ENCODE measurements at regions not wholly inside any gene's neighbourhood (a gene's known extent, or its start where the extent isn't known, plus 50 kb on each side); places are given as distances from the start of the nearest gene placed in this dataset.

GRCh38 chr18:22344908-22345670 lies 72.6 kb downstream of the CTAGE1 start:
- no peak overlapping the region for H3K4me3 Mint-ChIP-seq (ENCODE audit: unreplicated experiment)
- H3K4me1 Mint-ChIP-seq (ENCODE audit: unreplicated experiment) = peaks cover 41% of the 10 kb centered on the region
- no peaks in the 10 kb centered on the region for H3K9me3 Mint-ChIP-seq (ENCODE audit: unreplicated experiment)
- peaks cover 6% of the 10 kb centered on the region for H3K27me3 Mint-ChIP-seq (ENCODE audit: unreplicated experiment)
- no peaks in the 10 kb centered on the region for H3K36me3 Mint-ChIP-seq (ENCODE audit: unreplicated experiment)
- no peak for TF ChIP-seq CTCF (IDR thresholded peaks at IDR 0.05)
- no peak overlapping the region for H3K27ac Mint-ChIP-seq (ENCODE audit: unreplicated experiment)
- DNase-seq (ENCODE audit: extremely low spot score, unreplicated experiment) = no peak

GRCh38 chr18:22344445-22344844 lies 73.3 kb downstream of the CTAGE1 start:
- no peak for DNase-seq (ENCODE audit: extremely low spot score, unreplicated experiment)
- Mint-ChIP-seq H3K9me3 (ENCODE audit: unreplicated experiment) (no peaks in the 10 kb centered on the region), H3K27me3 (ENCODE audit: unreplicated experiment) (peaks cover 1% of the 10 kb centered on the region), H3K4me3 (ENCODE audit: unreplicated experiment) (no peak overlapping the region), H3K27ac (ENCODE audit: unreplicated experiment) (no peak overlapping the region), H3K4me1 (ENCODE audit: unreplicated experiment) (peaks cover 39% of the 10 kb centered on the region), H3K36me3 (ENCODE audit: unreplicated experiment) (no peaks in the 10 kb centered on the region)
- TF ChIP-seq CTCF (IDR thresholded peaks at IDR 0.05) = no peak

GRCh38 chr18:22343613-22344012 lies 74.1 kb downstream of the CTAGE1 start:
- no peak for TF ChIP-seq CTCF (IDR thresholded peaks at IDR 0.05)
- Mint-ChIP-seq H3K9me3 (ENCODE audit: unreplicated experiment) (no peaks in the 10 kb centered on the region), H3K4me3 (ENCODE audit: unreplicated experiment) (no peak overlapping the region), H3K36me3 (ENCODE audit: unreplicated experiment) (no peaks in the 10 kb centered on the region), H3K27me3 (ENCODE audit: unreplicated experiment) (peaks cover 8% of the 10 kb centered on the region), H3K4me1 (ENCODE audit: unreplicated experiment) (peaks cover 31% of the 10 kb centered on the region), H3K27ac (ENCODE audit: unreplicated experiment) (no peak overlapping the region)
- no peak for DNase-seq (ENCODE audit: extremely low spot score, unreplicated experiment)

GRCh38 chr18:22342625-22343024 lies 75.1 kb downstream of the CTAGE1 start:
- Mint-ChIP-seq H3K4me1 (ENCODE audit: unreplicated experiment) (peaks cover 24% of the 10 kb centered on the region), H3K27ac (ENCODE audit: unreplicated experiment) (no peak overlapping the region), H3K9me3 (ENCODE audit: unreplicated experiment) (no peaks in the 10 kb centered on the region), H3K4me3 (ENCODE audit: unreplicated experiment) (no peak overlapping the region), H3K36me3 (ENCODE audit: unreplicated experiment) (no peaks in the 10 kb centered on the region), H3K27me3 (ENCODE audit: unreplicated experiment) (peaks cover 17% of the 10 kb centered on the region)
- DNase-seq (ENCODE audit: extremely low spot score, unreplicated experiment) = no peak
- no peak for TF ChIP-seq CTCF (IDR thresholded peaks at IDR 0.05)

- Mint-ChIP-seq H3K4me1 (ENCODE audit: unreplicated experiment) (peaks cover 10% of the 10 kb centered on the region), H3K36me3 (ENCODE audit: unreplicated experiment) (no peaks in the 10 kb centered on the region), H3K27me3 (ENCODE audit: unreplicated experiment) (peaks cover 17% of the 10 kb centered on the region), H3K9me3 (ENCODE audit: unreplicated experiment) (no peaks in the 10 kb centered on the region), H3K27ac (ENCODE audit: unreplicated experiment) (no peak overlapping the region), H3K4me3 (ENCODE audit: unreplicated experiment) (no peak overlapping the region)
- no peak for TF ChIP-seq CTCF (IDR thresholded peaks at IDR 0.05)
- no peak for DNase-seq (ENCODE audit: extremely low spot score, unreplicated experiment)
Observed at GRCh38 chr18:22340331-22340730, 77.4 kb downstream of the CTAGE1 start.

Measured in osteocyte (in vitro differentiated cells).